Cerebellar nuclear complex (tissue), 1 donor: ENCODE measurements at regions not wholly inside any gene's neighbourhood (a gene's known extent, or its start where the extent isn't known, plus 50 kb on each side); places are given as distances from the start of the nearest gene placed in this dataset.
"Not testable (repeated sequence)": the region's sequence is repeated elsewhere in the genome, so short reads cannot be mapped to it uniquely, and the experiment has no call there.

Source experiments
- DNase-seq, 2 experiments: peaks; one replicate each; lab custom pipeline; 2025; lab: John Stamatoyannopoulos, UW

DNA sequence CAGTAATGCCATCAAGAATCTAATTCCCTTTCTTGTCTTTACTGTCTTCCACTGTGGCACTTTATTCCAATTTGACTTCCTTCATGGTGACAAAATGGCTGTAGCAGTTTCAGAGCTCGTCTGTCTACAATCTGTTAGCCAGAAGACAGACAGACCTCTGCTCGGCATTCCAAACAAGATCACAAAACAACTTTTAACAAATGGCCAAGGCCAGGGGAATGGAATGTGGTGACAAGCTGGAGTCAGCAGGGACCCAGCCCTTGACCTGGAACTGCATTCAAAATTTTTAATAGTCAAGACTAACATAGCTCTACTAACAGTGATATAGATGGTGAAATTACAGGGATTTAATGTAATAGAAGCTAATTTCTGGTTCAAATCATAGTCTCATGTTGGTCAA is 637.2 kb downstream of the ETS1 start:
- DNase-seq, result no peak

- DNase-seq, result no peak
These were observed 643.6 kb downstream of the ETS1 start for GRCh38 chr11:127943763-127944162.

- no peak for DNase-seq
These were observed 644.2 kb downstream of the ETS1 start for GRCh38 chr11:127943152-127943551.

GRCh38 chr11:127941554-127941953 is 645.8 kb downstream of the ETS1 start:
- DNase-seq, result not testable (repeated sequence)

DNA sequence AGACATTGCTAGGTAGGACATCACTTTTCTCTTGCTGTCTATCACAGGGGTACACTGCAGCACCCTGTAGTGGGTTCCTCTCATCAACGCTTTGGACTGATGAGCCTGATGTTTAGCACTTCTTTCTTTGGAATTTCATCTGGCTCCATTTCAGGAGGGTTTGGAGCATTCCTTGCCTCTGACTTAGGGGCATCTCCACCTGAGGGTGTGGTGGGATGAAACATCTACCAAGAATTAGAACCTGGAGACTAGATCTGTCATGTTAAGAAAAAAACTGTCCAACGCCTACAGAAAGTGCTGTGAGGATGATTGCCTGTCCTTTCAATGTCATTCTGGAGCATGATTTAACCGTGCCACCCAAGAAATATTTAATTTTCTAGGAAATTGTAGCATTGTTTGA is 648.4 kb downstream of the ETS1 start:
- DNase-seq, result no peak

DNA sequence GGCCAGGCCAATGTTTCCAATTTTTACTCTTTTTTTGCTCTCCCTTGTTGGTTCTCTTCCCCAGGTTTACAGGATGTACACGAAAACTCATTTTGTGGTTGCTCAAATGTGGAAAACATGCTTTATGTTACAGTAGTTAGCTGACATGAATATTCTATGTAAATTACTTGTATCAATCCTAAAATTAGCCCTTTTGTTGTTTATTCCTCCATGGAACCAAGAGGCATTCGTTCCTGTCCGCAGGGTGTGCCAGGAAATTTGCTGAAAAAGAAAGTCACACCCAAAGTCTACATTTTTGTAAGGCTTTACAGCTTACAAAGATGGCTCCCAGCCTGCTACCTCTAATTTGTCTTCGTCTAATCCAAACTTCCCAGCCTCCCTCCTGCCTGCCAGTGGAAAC is 652.3 kb downstream of the ETS1 start:
- no peak for DNase-seq

DNA sequence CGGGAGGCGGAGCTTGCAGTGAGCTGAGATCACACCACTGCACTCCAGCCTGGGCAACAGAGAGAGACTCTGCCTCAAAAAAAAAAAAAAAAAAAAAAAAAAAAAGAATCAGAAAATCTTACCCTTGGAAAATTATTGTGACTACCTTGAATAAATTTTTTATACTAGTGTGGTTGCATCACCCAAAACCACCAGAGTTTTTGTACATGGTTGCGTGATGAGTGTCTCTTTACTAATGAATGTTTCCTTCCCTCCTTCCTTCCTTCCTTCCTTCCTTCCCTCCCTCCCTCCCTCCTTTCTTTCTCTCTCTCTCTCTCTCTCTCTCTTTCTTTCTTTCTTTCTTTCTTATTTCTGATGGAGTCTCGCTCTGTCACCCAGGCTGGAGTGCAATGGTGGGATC is 653.4 kb downstream of the ETS1 start:
- not testable (repeated sequence) for DNase-seq

GRCh38 chr11:127931803-127932202 is 655.6 kb downstream of the ETS1 start:
- no peak for DNase-seq

- DNase-seq, result no peak
These were observed 660.6 kb downstream of the ETS1 start for GRCh38 chr11:127926721-127927120.

GRCh38 chr11:127925475-127925874 is 661.9 kb downstream of the ETS1 start:
- DNase-seq, result no peak

GRCh38 chr11:127919206-127920000 is 668.0 kb downstream of the ETS1 start:
- DNase-seq, result no peak

GRCh38 chr11:127902382-127902781 is 685.0 kb downstream of the ETS1 start:
- no peak for DNase-seq

GRCh38 chr11:127898422-127899365 is 688.7 kb downstream of the ETS1 start:
- no peak for DNase-seq

GRCh38 chr11:127895776-127896175 is 691.6 kb downstream of the ETS1 start:
- no peak for DNase-seq

- no peak for DNase-seq
These were observed 693.0 kb downstream of the ETS1 start for GRCh38 chr11:127894316-127894715.

GRCh38 chr11:127890030-127890615 is 697.2 kb downstream of the ETS1 start:
- no peak for DNase-seq

DNA sequence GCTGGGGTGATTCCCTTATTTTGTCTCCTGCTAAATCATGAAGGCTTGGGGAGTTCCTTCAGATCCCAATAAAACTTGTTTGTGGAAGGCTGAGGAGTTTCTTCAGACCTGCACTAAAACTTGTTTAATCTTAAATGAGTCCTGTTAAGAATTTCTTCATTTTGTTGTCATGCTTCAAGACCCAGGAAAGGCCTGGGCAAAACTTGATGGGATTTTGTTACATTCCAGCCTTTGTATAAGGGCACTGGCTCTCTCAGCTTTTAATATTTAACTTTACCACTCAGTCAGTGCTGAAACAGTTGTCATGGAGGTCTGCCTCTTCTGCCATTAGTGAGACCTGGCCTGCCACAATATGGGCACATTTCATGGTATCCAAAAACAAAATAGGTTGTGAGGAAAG is 699.0 kb downstream of the ETS1 start:
- no peak for DNase-seq

DNA sequence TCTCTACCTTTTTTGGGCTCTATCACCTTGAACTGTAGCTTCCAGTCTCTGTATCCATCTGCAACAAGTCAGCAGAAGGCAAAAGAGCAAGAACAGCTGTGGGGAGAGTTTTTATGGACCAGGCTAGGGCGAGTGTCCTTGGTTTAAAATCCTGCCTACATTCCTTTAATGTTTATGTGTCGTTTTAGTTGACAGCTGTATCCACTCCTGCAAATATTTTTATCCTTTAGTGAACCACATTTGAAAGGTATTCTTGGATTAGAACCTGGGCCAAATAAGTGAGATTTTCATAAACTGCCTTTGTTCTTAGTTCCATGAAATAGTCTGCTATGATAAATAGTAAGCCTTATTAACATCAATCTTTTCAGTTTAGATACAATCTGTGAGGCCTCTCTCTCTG is 712.2 kb downstream of the ETS1 start:
- no peak for DNase-seq

DNA sequence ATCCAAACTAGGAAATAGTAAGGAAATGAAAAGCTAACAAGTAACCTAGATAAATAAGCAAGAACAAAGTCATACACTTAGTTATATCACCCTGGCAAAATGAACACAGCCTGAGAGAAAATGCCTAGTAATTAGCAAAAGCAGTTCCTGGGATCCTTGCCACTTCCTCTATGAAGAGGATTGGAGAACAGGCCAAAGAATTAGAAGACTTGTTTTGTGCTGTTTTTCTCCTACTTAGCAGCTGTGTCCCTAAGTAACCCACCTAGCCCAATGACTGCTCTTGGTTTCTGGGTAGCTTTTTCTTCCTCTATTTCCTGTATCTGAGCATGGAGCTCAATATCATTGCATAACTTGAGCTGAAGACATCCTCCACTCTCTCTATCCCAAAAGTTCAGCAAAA is 713.9 kb downstream of the ETS1 start:
- DNase-seq, result no peak

- no peak for DNase-seq
These were observed 721.2 kb downstream of the ETS1 start for GRCh38 chr11:127866109-127866508.

GRCh38 chr11:127864861-127865260 is 722.5 kb downstream of the ETS1 start:
- no peak for DNase-seq

DNA sequence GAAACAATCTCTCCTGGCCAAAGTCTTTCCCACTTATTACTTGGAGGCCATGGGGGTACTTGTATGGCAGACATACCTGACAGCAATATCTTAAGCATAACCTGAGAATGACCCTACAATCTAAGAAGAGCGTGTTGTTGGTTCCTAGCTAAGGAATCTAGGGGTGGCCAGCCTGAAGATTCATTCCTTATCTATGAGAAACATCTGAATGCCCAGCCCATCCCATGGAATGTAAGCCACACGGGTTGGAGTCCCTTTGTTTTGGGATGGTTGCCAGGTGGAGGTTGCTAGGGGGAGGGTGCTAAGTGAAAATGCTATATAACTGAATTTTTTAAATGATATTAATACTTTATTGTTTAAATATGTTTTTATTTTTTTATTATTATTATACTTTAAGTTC is 725.0 kb downstream of the ETS1 start:
- no peak for DNase-seq

GRCh38 chr11:127859941-127860354 is 727.4 kb downstream of the ETS1 start:
- no peak for DNase-seq
